Smooth muscle cell of the brain vasculature (primary cell): ENCODE measurements at regions not wholly inside any gene's neighbourhood (a gene's known extent, or its start where the extent isn't known, plus 50 kb on each side); places are given as distances from the start of the nearest gene placed in this dataset.

Experiments used
- DNase-seq: peaks from one replicate; pipeline ENCODE4 v3.0.0-alpha.2; 2012; ENCODE audit warnings: low read depth, low spot score

- DNase-seq, result no peak
Observed at GRCh38 chr20:53837126-53837826, 233.1 kb downstream of the BCAS1 start.

- DNase-seq, result no peak
Observed at GRCh38 chr20:53834749-53835148, 235.6 kb downstream of the BCAS1 start.

DNA sequence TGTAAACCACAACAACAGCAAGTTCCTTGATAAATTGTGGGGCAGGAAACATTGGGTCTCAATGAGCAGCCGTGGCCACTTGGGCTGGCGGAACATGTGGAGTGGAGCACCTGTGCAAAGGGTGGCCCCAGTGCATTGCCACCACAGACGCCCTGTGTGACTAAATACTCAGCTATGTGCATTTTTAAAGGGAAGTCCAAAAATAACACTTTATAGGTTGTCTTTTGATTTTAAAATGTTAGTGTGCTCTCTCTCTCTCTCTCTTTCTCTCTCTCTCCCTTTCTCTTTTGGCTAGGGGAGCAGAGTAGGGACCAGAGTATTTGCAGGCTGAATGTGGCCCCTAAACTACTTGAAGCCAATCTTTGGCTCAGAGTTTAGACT lies 236.3 kb downstream of the BCAS1 start:
- no peak for DNase-seq

GRCh38 chr20:53833333-53834061 lies 236.9 kb downstream of the BCAS1 start:
- no peak for DNase-seq

DNA sequence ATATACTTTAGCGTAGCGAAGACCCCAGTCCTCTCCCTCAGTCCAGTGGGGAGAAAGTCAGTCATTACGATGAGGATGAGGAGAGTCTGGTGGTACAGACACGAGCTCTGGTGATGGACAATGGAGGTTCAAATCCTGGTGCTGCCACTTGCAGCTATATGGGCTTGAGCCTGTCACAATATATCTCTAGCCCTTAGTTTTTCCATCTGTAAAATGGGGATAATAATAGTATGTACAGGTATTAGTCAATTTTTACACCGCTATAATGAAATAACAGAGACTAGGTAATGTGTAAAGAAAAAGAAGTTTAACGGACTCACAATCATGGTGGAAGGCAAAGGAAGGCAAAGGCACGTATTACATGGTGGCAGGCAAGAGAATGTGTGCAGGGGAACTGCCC lies 237.9 kb downstream of the BCAS1 start:
- DNase-seq, result no peak

GRCh38 chr20:53831812-53832211 lies 238.2 kb upstream of the ZNF217 start:
- no peak for DNase-seq

- no peak for DNase-seq
Observed at GRCh38 chr20:53831228-53831627, 237.6 kb upstream of the ZNF217 start.

- DNase-seq, result no peak
Observed at GRCh38 chr20:53829724-53830521, 236.3 kb upstream of the ZNF217 start.

GRCh38 chr20:53829255-53829723 lies 235.7 kb upstream of the ZNF217 start:
- peak; percentile 62 for DNase-seq

- peak; percentile 67 for DNase-seq
Observed at GRCh38 chr20:53828682-53829254, 235.1 kb upstream of the ZNF217 start.

DNA sequence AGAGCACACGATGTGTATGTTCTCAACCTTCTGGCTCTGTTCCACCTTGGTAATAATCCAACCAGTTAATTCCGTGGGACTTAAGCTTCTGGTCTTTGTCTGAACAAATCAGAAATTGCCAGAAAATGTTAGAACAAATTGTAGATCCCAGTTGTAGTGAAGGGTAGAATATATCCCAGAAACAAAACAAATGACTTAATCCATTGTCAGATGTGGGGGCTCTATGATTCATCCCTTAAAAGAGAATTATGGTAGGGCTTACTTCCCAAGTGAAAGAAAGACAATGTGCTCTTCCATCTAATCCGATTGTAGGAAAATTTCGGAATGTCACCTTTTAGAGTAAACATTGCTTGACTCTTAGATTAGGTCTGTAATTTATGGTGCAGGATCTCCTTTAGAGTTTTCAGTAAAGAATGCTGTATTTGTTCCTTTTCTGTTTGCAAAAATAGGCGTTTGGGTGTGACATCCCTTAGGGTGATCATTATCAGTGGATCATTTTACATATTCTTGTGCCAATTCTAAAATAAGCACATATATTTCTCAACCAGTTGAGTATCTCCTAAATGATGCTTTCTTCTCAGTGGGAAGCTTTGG lies 234.5 kb upstream of the ZNF217 start:
- DNase-seq, result peak; percentile 96

DNA sequence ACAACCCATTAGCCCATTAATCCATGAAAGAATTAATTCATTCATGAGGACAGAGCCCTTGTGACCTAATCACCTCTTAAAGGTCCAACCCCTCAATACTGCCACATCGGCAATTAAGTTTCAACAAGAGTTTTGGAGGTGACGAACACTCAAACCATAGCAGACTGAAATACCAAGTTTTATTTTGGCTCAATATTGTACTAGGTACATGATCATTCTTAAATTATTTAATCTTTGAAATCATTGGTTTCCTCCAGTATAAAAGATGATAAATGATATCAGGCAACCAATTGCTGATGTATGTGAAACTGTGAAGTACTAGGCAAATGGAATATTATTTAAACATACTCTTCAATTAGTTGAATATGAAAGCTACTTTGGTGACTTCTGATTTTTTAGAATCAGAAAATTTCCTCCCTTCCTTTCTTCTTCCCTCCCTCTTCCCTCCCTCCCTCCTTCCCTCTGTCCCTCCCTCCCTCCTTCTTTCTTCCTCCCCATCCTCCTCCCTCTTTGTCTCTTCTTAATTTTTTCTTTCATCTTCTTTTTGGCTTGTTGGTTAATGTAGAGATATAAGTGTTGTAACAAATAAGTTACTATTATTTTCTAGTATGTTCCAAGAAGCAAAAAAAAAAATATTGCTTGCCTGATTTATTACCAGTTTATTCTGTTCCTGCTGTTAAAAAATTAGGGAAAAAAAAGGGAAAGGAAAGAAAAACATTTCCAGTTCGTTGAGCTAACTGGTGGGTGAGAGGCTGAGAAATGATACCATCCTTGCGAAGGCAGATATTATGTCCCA lies 233.9 kb upstream of the ZNF217 start:
- DNase-seq, result no peak

DNA sequence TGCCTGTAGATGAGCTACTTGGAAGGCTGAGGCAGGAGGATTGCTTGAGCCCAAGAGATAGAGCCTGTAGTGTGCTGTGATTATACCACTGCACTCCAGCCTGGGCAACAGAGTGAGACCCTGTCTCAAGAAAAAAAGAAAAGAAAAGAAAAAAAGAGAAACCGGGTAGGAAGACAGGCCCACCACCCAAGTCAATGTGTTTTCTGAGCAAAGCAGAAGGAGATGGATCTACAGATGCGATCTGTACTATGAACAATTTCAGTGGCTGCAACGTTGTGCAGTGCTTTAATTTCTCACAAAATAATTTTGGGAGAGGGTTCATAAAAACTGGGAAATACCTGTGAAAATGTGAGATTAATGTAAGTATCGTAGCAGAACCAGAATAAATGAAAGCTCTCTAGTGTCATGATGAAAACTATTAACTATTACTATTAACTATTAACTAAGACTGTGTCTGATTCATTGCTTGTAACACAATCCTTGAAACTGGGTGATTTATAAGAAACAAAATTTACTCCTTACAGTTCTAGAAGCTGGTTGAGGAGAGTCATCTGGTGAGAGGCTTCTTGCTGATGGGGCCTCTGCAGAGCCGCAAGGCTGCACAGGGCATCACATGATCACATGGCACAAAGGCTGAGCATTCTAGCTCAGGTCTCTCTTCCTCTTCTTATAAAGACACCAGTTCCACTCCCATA lies 233.1 kb upstream of the ZNF217 start:
- no peak for DNase-seq

DNA sequence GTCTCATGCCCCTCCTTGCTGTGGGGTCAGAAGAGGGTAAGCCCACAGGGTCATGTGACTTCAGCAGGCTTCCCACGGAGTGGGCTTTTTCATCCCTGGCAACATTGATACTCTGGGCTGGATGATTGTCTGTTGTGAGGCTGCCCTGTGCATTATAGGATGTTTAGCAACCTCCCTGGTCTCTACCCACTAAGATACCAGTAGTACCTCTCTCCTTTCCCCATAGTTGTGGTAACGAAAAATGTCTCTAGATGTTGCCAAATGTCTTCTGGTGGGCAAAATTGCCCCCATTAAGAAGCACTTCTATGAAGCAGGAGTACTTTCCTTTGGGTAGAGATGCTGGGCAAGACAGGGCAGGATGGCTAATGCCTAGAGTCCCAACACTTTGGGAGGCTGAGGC lies 232.5 kb upstream of the ZNF217 start:
- no peak for DNase-seq

GRCh38 chr20:53825282-53825681 lies 231.6 kb upstream of the ZNF217 start:
- DNase-seq, result no peak

DNA sequence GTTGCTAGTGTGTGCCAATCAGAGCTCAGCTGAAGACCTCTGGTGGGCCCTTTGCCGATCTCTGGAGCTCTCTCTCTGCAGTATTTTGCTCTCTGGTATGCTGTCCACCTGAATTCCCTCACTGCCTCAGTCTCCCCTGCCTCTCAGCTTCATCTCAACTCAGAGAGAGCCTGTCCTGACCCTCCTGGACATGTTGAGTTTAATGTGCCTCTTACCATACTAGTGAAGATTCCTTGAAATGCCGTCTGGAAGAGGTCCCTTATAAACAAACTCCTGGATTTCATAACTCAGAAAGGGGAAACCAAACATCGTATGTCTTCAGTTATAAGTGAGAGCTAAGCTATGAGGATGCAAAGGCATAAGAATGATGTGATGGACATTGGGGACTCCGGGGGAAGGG lies 231.1 kb upstream of the ZNF217 start:
- no peak for DNase-seq

- no peak for DNase-seq
Observed at GRCh38 chr20:53823121-53823764, 229.6 kb upstream of the ZNF217 start.

- DNase-seq, result no peak
Observed at GRCh38 chr20:53822534-53822933, 228.9 kb upstream of the ZNF217 start.

- no peak for DNase-seq
Observed at GRCh38 chr20:53819973-53820451, 226.4 kb upstream of the ZNF217 start.
